HG02798 (cell line): ENCODE measurements at regions not wholly inside any gene's neighbourhood (a gene's known extent, or its start where the extent isn't known, plus 50 kb on each side); places are given as distances from the start of the nearest gene placed in this dataset.
A peak's percentile ranks its signal among the peaks of the same experiment; 100 is the strongest.

Experiments
- ATAC-seq: cut with Tn5 transposase; IDR thresholded peaks from one replicate; pipeline ENCODE4 v1.9.1; 2021; ENCODE audit warnings: mild to moderate bottlenecking; ENCODE audit not compliant: unreplicated experiment, poor library complexity

- no peak for ATAC-seq
Measured at GRCh38 chr6:18335948-18336347, 51.2 kb upstream of the RNF144B start.

- no peak for ATAC-seq
Measured at GRCh38 chr6:18334251-18334650, 52.9 kb upstream of the RNF144B start.

GRCh38 chr6:18330548-18331081 lies 56.5 kb upstream of the RNF144B start:
- ATAC-seq, result peak; percentile 29

GRCh38 chr6:18329776-18330175 lies 57.4 kb upstream of the RNF144B start:
- ATAC-seq, result no peak

GRCh38 chr6:18328540-18328939 lies 58.6 kb upstream of the RNF144B start:
- no peak for ATAC-seq

- peak; percentile 5 for ATAC-seq
Measured at GRCh38 chr6:18328070-18328469, 59.1 kb upstream of the RNF144B start.

- ATAC-seq, result peak; percentile 47
Measured at GRCh38 chr6:18327626-18328025, 59.5 kb upstream of the RNF144B start.

GRCh38 chr6:18326980-18327379 lies 60.2 kb upstream of the RNF144B start:
- ATAC-seq, result no peak

GRCh38 chr6:18326001-18326400 lies 61.1 kb upstream of the RNF144B start:
- ATAC-seq, result no peak

GRCh38 chr6:18324706-18325042 lies 60.3 kb upstream of the DEK start:
- ATAC-seq, result no peak

- ATAC-seq, result peak; percentile 60
Measured at GRCh38 chr6:18323935-18324705, 59.8 kb upstream of the DEK start.

GRCh38 chr6:18317850-18318249 lies 53.5 kb upstream of the DEK start:
- no peak for ATAC-seq

- no peak for ATAC-seq
Measured at GRCh38 chr6:18314317-18314997, 50.1 kb upstream of the DEK start.
